Dendritic cell treated with granulocyte-macrophage colony-stimulating factor and Interleukin-4, amounts not matched to agents 40 ng/mL and 50 ng/mL, for 4 days (primary cell): ENCODE measurements at regions not wholly inside any gene's neighbourhood (a gene's known extent, or its start where the extent isn't known, plus 50 kb on each side); places are given as distances from the start of the nearest gene placed in this dataset.
"Not testable (repeated sequence)": the region's sequence is repeated elsewhere in the genome, so short reads cannot be mapped to it uniquely, and the experiment has no call there.

Source experiments
- H3K27ac Mint-ChIP-seq: one replicate; pipeline ENCODE4 v1.8.0; 2022; ENCODE audit warnings: mild to moderate bottlenecking, mixed read lengths
- H3K27me3 Mint-ChIP-seq: one replicate; pipeline ENCODE4 v1.8.0; 2022; ENCODE audit warnings: mild to moderate bottlenecking, mixed read lengths
- H3K36me3 Mint-ChIP-seq: one replicate; pipeline ENCODE4 v1.8.0; 2022; ENCODE audit warnings: low read depth, mixed read lengths
- H3K4me1 Mint-ChIP-seq: one replicate; pipeline ENCODE4 v1.8.0; 2022; ENCODE audit warnings: low read depth, mixed read lengths
- H3K4me3 Mint-ChIP-seq: one replicate; pipeline ENCODE4 v1.8.0; 2022; ENCODE audit warnings: mild to moderate bottlenecking, moderate library complexity, mixed read lengths
- H3K9me3 Mint-ChIP-seq: one replicate; pipeline ENCODE4 v1.8.0; 2022; ENCODE audit warnings: mixed read lengths
- intact Hi-C: fragments of 100-400 bp; cut with micrococcal nuclease; formaldehyde crosslinking; loops from one replicate; pipeline ENCODE4 v1.15.0; 2022

DNA sequence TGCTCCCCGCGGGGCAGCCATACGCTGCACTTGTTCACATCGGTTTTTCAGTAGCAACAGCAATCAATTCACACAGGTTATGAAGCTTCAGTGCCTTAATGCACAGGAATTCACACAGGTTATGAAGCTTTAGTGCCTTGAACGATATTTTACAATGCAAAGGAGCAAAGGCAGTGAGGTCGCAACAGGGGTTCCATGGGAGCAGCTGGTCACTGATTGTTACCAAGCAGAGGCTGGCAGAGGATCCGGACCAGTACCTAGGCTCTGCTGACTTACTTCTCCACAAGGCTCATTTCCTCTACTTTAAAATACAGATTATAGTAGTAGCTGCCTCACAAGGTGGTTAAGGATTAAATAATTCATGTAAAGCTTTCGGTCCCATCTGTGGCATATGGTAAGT lies 95.2 kb upstream of the ODAD2 start:
- Mint-ChIP-seq H3K27ac (no peak overlapping the region), H3K4me3 (no peak overlapping the region), H3K9me3 (no peaks in the 10 kb centered on the region), H3K36me3 (no peaks in the 10 kb centered on the region), H3K4me1 (no peaks in the 10 kb centered on the region), H3K27me3 (no peaks in the 10 kb centered on the region)
- intact Hi-C loops = no loop called here

DNA sequence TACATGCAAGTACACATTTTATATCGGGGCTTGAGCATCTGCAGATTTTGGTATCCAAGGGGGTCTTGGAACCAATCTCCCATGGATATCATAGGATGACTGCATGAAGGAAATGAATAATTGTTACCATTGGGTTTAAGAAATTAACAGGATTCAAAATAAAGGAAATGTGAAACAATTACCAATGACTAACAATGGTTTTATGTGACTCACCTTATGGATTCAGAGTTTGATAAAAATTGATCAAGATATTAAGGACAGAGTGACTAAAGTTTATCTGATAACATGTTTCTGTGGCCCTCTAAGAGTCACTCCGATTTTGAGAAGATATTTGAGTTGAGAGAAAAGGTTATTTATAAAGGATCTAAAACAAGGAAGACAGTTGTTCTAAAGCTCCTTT lies 93.0 kb upstream of the ODAD2 start:
- H3K36me3 Mint-ChIP-seq = peaks cover 4% of the 10 kb centered on the region
- H3K9me3 Mint-ChIP-seq = no peaks in the 10 kb centered on the region
- H3K27ac Mint-ChIP-seq = no peak overlapping the region
- H3K4me3 Mint-ChIP-seq = no peak overlapping the region
- H3K4me1 Mint-ChIP-seq = peaks cover 11% of the 10 kb centered on the region
- H3K27me3 Mint-ChIP-seq = no peaks in the 10 kb centered on the region
- intact Hi-C loops = no loop called here

DNA sequence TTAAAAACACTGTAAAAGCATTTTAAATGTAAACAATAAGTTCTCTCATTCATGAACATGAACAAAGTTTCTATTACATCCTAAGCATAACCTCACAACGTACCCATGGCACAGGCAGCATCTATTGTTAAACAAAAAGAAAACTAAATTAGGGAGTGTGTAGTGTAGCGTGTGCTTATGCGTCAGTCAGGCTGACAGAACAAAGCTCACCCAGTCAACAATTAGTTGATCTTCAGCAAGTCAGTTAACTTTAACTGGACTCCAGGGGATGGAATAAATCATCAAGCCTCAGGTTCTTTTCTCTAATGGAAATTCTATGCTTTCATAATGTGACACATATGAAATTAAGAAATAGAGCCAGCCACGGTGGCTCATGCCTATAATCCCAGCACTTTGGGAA lies 91.6 kb upstream of the ODAD2 start:
- Mint-ChIP-seq H3K9me3 (no peaks in the 10 kb centered on the region), H3K27ac (no peak overlapping the region), H3K36me3 (peaks cover 18% of the 10 kb centered on the region), H3K4me1 (peaks cover 11% of the 10 kb centered on the region), H3K4me3 (no peak overlapping the region), H3K27me3 (no peaks in the 10 kb centered on the region)
- intact Hi-C loops = no loop called here

DNA sequence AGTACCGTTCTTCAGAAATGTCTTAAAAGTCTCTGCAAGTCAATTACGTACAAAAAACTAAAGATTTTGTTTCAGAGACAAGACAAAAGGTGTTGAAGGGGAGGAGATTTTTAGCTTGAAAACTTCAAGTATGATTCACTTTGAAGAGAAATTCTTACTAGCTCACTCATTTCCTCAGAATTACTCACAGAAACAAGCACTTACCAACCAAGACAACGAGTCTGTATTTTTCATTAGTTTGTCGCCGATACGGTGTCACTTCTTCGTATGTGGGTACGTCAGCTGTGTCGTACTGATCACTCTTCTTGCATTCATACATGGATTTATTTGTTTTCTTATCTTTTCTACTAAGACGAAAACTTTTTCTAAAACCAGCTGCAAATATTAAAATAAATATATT lies 90.6 kb upstream of the ODAD2 start:
- H3K4me3 Mint-ChIP-seq = no peak overlapping the region
- peaks cover 26% of the 10 kb centered on the region for H3K36me3 Mint-ChIP-seq
- peaks cover 11% of the 10 kb centered on the region for H3K4me1 Mint-ChIP-seq
- intact Hi-C loops = no loop called here
- no peaks in the 10 kb centered on the region for H3K9me3 Mint-ChIP-seq
- H3K27me3 Mint-ChIP-seq = no peaks in the 10 kb centered on the region
- no peak overlapping the region for H3K27ac Mint-ChIP-seq

DNA sequence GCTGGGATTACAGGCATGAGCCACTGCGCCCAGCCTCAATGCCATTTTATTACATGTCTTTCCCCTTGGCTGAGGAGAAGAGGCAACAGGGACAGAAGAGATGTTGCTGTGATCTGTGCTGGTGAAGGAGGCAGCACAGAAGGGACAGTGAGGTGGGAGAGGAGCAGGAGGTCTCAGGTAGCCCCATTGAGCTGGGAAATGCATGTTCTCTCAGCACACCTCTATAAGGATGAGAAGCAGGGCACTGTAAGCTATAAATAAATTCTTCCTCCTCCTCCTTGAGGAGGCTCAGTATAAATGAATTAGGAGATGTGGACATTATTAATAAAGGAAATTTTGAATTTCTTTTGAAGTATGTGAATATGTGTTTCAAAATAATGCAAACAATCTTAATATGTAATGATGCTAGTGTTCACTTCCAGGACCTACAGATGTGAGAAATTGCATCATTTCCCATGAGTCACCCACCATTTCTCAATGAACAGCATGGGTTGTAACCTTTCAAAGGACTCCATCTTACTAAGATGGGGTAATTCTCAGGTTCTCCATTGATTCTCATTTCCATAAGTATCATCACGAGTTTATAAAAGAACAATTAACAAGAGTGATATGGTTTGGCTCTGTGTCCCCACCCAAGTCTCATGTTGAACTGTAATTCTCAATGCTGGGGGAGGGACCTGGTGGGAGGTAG lies 88.9 kb upstream of the ODAD2 start:
- H3K36me3 Mint-ChIP-seq = peaks cover 30% of the 10 kb centered on the region

DNA sequence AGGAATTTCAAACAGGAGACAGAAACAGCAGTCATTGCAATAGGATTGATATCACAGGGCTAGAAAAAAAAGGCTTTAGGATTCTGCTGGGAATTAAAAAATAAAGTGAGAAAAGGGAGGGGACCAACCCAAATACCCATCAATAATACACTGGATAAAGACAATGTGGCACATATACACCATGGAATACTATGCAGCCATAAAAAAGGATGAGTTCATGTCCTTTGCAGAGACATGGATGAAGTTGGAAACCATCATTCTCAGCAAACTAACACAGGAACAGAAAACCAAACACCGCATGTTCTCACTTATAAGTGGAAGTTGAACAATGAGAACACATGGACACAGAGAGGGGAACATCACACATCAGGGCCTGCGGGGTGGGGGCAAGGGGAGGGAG lies 86.9 kb upstream of the ODAD2 start:
- peaks cover 30% of the 10 kb centered on the region for H3K36me3 Mint-ChIP-seq
- not testable (repeated sequence) for H3K27ac Mint-ChIP-seq

More for the DNA sequence above, 88.9 kb upstream of the ODAD2 start:
- Mint-ChIP-seq H3K4me1 (peaks cover 11% of the 10 kb centered on the region), H3K27ac (no peak overlapping the region), H3K4me3 (no peak overlapping the region), H3K9me3 (no peaks in the 10 kb centered on the region), H3K27me3 (no peaks in the 10 kb centered on the region)
- intact Hi-C loops = no loop called here

DNA sequence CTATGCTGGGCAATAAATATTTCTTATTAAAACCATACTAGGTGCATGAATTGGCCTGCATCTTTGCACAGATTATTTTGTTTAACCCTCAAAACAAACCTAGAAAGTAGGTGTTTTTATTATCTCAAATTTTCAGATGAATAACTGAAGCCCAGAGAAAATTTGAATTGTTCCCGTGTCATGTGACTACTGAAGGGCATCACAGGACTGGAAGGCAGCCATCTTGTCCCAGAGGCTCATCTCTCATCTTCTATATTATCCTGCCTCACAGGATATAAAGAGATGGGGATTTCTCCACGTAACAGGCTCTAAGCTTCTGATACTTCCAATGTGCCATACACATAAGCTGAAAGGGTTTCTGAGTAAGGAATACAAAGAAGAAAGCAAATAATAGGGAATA lies 84.0 kb upstream of the ODAD2 start:
- intact Hi-C loops = no loop called here
- H3K4me3 Mint-ChIP-seq = no peak overlapping the region
- H3K9me3 Mint-ChIP-seq = no peaks in the 10 kb centered on the region
- H3K4me1 Mint-ChIP-seq = peaks cover 5% of the 10 kb centered on the region
- peaks cover 30% of the 10 kb centered on the region for H3K36me3 Mint-ChIP-seq
- no peaks in the 10 kb centered on the region for H3K27me3 Mint-ChIP-seq
- no peak overlapping the region for H3K27ac Mint-ChIP-seq

More for the DNA sequence above, 86.9 kb upstream of the ODAD2 start:
- intact Hi-C loops, H3K4me3 Mint-ChIP-seq, H3K27me3 Mint-ChIP-seq, H3K9me3 Mint-ChIP-seq: not testable (repeated sequence)
- H3K4me1 Mint-ChIP-seq = peaks cover 11% of the 10 kb centered on the region

DNA sequence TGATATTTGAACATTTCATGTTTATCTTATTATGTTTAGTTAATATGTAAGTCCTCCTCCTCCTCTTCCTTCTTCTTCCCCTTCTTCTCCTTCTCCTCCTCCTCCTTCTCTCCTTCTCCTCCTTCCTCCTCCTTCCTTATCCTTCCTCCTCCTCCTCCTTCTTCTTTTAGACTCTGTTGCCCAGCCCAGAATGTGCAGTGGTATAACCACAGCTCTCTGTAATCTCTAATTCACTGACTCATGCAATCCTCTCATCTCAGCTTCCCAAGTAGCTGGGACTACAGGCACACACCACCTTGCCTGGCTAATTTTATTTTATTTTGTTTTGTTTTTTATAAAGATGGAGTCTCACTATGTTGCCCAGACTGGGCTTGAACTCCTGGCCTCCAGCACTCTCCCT lies 83.4 kb upstream of the ODAD2 start:
- H3K27me3 Mint-ChIP-seq = no peaks in the 10 kb centered on the region
- H3K4me3 Mint-ChIP-seq = no peak overlapping the region
- H3K36me3 Mint-ChIP-seq = peaks cover 29% of the 10 kb centered on the region
- no peak overlapping the region for H3K27ac Mint-ChIP-seq
- no peaks in the 10 kb centered on the region for H3K9me3 Mint-ChIP-seq
- no peaks in the 10 kb centered on the region for H3K4me1 Mint-ChIP-seq
- intact Hi-C loops = no loop called here

DNA sequence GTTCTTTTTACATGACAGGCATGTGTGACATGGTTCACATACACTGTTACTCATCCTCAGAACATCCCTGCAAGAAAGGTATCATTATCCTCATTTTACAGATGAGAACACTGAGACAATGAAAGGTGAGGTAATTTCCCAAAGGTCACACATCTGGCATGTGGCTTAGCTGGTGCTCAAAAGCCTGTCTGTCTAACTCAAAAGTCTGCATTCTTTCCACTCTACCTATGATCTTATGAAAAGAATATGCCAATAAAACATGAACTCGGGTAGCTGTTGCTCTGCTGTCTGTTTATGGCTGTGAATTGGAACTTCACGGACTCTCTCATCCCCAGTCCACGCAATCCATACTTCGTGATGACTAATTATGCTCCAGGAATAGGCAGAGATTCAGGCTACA lies 79.0 kb upstream of the ODAD2 start:
- Mint-ChIP-seq H3K9me3 (no peaks in the 10 kb centered on the region), H3K4me1 (no peaks in the 10 kb centered on the region), H3K36me3 (no peaks in the 10 kb centered on the region), H3K27ac (no peak overlapping the region), H3K27me3 (no peaks in the 10 kb centered on the region), H3K4me3 (no peak overlapping the region)
- intact Hi-C loops = no loop called here

DNA sequence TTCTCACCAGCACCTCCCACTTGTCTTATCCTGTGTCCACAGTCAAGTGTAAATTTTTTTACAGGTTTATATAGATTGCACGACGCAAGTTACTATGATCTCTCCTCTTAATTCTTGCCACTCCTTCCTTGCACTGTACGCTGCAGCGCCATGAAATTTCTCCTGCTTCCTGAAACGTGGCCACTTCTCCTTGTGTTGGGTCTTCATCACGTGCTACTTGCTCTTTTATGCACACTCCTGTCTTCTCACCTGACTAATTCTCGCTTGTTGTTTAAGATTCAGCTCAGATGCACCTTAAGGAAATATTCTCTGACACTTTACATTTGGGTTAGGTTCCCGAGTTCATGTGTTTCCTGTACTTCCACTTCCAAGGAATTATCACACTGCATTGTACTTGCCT lies 76.5 kb upstream of the ODAD2 start:
- no peaks in the 10 kb centered on the region for H3K27me3 Mint-ChIP-seq
- H3K9me3 Mint-ChIP-seq = no peaks in the 10 kb centered on the region
- H3K4me1 Mint-ChIP-seq = no peaks in the 10 kb centered on the region
- no peak overlapping the region for H3K4me3 Mint-ChIP-seq
- no peaks in the 10 kb centered on the region for H3K36me3 Mint-ChIP-seq
- no peak overlapping the region for H3K27ac Mint-ChIP-seq
- intact Hi-C loops = no loop called here

DNA sequence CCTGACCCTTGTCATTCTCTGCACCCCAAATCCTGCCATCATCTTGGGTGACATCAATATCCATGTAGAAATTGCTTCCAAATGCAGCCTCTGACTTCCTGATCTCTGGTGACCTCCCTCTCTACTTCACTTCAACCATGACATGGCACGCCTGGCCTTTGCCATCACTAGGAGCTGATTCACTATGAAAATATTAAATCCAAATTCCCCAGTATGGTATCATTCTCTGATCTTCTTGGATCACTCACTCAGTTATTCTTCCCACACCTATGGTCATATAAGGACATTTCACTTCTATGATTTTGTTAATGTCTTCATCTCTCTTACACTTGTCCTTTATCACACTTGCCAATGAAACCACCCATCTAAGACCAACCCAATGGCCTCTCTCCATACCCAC lies 73.7 kb upstream of the ODAD2 start:
- no peaks in the 10 kb centered on the region for H3K4me1 Mint-ChIP-seq
- H3K9me3 Mint-ChIP-seq = no peaks in the 10 kb centered on the region
- intact Hi-C loops = no loop called here
- H3K27me3 Mint-ChIP-seq = no peaks in the 10 kb centered on the region
- no peak overlapping the region for H3K27ac Mint-ChIP-seq
- no peak overlapping the region for H3K4me3 Mint-ChIP-seq
- H3K36me3 Mint-ChIP-seq = no peaks in the 10 kb centered on the region

DNA sequence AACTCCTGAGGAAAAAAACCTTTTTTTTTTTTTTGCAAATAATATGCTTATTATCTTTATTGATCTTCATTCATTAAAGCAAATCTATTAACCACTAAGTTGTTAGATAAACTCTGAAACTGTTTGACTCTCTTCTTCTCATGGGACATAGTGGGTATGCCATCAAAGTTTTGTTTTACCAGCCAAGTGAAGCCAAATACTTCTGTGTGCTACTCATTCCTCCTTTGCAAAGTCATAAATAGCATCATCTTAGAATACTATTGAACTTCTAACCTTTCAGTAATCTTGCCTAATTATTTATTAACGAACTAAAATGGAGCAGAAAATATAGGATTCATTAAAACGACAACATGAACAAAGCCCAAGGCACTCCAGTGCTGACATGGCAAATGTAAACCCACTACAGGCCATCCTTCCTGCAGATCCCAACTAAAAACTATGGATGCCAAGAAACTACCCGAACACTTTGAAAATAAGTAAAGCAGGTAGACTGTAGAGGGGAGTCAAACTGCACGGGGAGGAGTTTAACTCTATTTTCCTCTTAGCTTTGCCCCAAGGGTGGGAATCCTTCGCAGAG lies 61.2 kb upstream of the ODAD2 start:
- Mint-ChIP-seq H3K36me3 (peaks cover 28% of the 10 kb centered on the region), H3K27me3 (no peaks in the 10 kb centered on the region), H3K4me3 (no peak overlapping the region), H3K4me1 (peaks cover 6% of the 10 kb centered on the region), H3K27ac (no peak overlapping the region), H3K9me3 (no peaks in the 10 kb centered on the region)
- intact Hi-C loops = no loop called here

DNA sequence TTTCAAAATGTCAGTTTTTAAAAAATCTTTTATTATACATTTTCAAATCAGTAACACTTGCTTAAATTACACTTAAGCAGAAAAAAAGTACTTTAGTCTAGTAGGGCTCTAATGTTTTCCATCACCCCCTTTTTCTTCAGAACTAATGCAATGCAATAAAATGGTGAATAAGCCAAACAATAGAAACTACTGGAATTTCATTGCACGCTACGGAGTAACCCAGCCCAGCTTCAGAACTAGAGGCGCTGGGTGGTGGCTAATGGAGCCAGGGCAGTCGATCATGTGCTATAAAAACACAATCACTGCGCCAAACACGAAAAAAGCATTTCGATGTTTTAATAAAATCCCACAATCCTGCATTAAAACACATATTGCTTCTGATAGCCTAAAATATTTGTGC lies 59.9 kb upstream of the ODAD2 start:
- Mint-ChIP-seq H3K4me3 (no peak overlapping the region), H3K9me3 (no peaks in the 10 kb centered on the region), H3K27me3 (no peaks in the 10 kb centered on the region), H3K36me3 (peaks cover 28% of the 10 kb centered on the region), H3K4me1 (peaks cover 6% of the 10 kb centered on the region), H3K27ac (no peak overlapping the region)
- intact Hi-C loops = no loop called here

DNA sequence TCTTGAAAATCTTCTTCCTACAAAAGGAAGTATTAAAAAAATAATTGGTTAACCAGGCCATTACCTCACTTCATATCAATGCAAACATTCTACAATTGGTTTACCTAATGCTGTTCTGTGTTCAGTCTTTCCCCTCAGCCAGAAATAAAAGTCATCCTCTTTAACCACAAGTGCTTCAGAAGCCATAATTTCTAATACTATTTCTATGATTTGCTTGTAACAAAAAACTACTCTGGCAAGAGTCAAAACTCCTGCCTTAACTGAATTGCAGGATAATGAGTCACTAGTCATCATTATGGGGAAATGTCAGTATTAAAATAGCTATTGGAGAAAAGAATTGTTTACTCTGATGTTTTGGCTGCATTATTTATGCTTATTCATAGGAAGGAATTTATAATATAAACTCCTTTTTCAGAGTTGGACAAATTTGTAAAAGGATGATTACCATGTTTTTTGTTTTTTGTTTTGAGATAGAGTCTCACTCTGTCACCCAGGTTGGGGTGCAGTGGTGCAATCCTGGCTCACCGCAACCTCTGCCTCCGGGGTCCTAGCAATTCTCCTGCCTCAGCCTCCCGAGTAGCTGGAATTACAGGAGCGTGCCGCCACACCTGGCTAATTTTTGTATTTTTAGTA lies 55.5 kb upstream of the ODAD2 start:
- Mint-ChIP-seq H3K4me1 (peaks cover 6% of the 10 kb centered on the region), H3K36me3 (peaks cover 23% of the 10 kb centered on the region), H3K27ac (no peak overlapping the region), H3K4me3 (no peak overlapping the region), H3K27me3 (no peaks in the 10 kb centered on the region), H3K9me3 (no peaks in the 10 kb centered on the region)
- intact Hi-C loops = no loop called here

DNA sequence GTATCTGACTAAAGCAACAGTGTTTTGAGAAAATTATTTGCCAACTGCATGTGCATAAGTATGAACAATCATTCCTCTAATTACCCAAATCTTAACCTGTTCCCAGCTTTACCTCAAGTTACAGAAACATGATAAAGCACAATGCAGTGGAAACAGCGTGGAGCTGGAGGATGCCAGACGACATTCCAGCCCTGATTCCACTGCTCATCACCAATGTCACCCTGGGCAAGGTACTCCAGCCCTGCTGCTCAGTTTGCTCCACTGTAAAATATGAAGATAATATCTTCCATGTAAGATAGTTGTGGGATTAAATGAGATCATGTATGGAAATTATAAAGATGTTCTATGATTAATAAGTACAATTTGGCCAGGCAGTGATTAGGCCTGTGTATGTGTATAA lies 50.4 kb upstream of the ODAD2 start:
- no peaks in the 10 kb centered on the region for H3K27me3 Mint-ChIP-seq
- no peaks in the 10 kb centered on the region for H3K9me3 Mint-ChIP-seq
- no peak overlapping the region for H3K27ac Mint-ChIP-seq
- peaks cover 5% of the 10 kb centered on the region for H3K4me1 Mint-ChIP-seq
- H3K36me3 Mint-ChIP-seq = no peaks in the 10 kb centered on the region
- no peak overlapping the region for H3K4me3 Mint-ChIP-seq
- intact Hi-C loops = no loop called here
